A673 (cell line): ENCODE measurements at regions not wholly inside any gene's neighbourhood (a gene's known extent, or its start where the extent isn't known, plus 50 kb on each side); places are given as distances from the start of the nearest gene placed in this dataset.

Experiments
- CTCF ChIP-seq: fragments of 300-800, 200-600 bp; sonication (generic); conservative IDR thresholded peaks from 2 replicates; pipeline ENCODE4 v1.5.1; 2017; ENCODE audit warnings: low read depth, mild to moderate bottlenecking, antibody characterized with exemption, low read length, moderate library complexity, mixed read lengths
- EZH2 ChIP-seq: fragments of 200-600 bp; sonication (generic); IDR thresholded peaks from 2 replicates; pipeline ENCODE4 v1.6.1; 2017; ENCODE audit warnings: borderline replicate concordance, low read depth, mild to moderate bottlenecking, mixed read lengths, antibody characterized with exemption, low read length; ENCODE audit not compliant: poor library complexity, severe bottlenecking

GRCh38 chr6:14189074-14189473 lies 71.5 kb downstream of the CD83 start:
- TF ChIP-seq CTCF (no peak), EZH2 (no peak)
